K562 (cell line): ENCODE measurements at regions not wholly inside any gene's neighbourhood (a gene's known extent, or its start where the extent isn't known, plus 50 kb on each side); places are given as distances from the start of the nearest gene placed in this dataset.

Experiments used
- ATAC-seq: fragments of 200-7000 bp; cut with Tn5 transposase; 3 replicates; pipeline ENCODE4 v1.9.1; 2020; ENCODE audit warnings: moderate library complexity
- BruUV-seq: library from RNA; stranded (reverse); fragments of 400-500 nt; replicated peaks from 2 replicates; lab custom pipeline; 2021; lab: Mats Ljungman, UMichigan
- CTCF ChIA-PET: fragments of 300-600 bp; formaldehyde crosslinking; extraction: SDS; loops from one replicate; lab custom pipeline; 2021; ENCODE audit warnings: low intra/inter-chr PET ratio; lab: Yijun Ruan, JAX
- POLR2A ChIA-PET: fragments of 300-600, 350-650 bp; sonication (Branson Sonifier 250); formaldehyde crosslinking; extraction: SDS; loops from one replicate; lab custom pipeline; 2021; ENCODE audit warnings: antibody characterized with exemption, inconsistent platforms; lab: Yijun Ruan, JAX
- DNase-seq, 4 experiments: peaks; one replicate each; pipeline versions ENCODE4 v3.0.0 to v3.0.0-alpha.2; 2011 to 2018; ENCODE audit warnings: low spot score in 3 of 4, mixed read lengths in 3 of 4; ENCODE audit errors: extremely low read depth in 1 of 4
- FAIRE-seq: peaks from 2 replicates; lab custom pipeline; 2011; peaks lifted over from hg19 to GRCh38; lab: Jason Lieb, UNC
- H2AFZ ChIP-seq: 2 replicates; pipeline ENCODE4 v1.6.0; 2011; ENCODE audit warnings: low read depth, low read length, control low read depth, inconsistent platforms
- H3K27ac ChIP-seq: fragments of 200-600 bp; 3 replicates; pipeline ENCODE4 v1.8.0; 2011; ENCODE audit warnings: low read depth, mild to moderate bottlenecking, control low read depth, inconsistent platforms, low read length, moderate library complexity, mixed read lengths; ENCODE audit errors: extremely low read depth
- H3K27me3 ChIP-seq, 2 experiments: fragments of 300-600 bp in 1 of 2; 2 replicates in 1 of 2; 3 replicates in 1 of 2; pipeline versions ENCODE4 v1.6.0 to v1.8.0; 2011; ENCODE audit warnings: inconsistent platforms in 2 of 2, low read length in 2 of 2, mild to moderate bottlenecking in 1 of 2, mixed read lengths in 1 of 2, moderate library complexity in 1 of 2; ENCODE audit not compliant: control insufficient read depth in 2 of 2, insufficient read depth in 2 of 2
- H3K36me3 ChIP-seq: fragments of 300-600 bp; 3 replicates; pipeline ENCODE4 v1.8.0; 2011; ENCODE audit warnings: mild to moderate bottlenecking, low read length, inconsistent platforms; ENCODE audit not compliant: control insufficient read depth, insufficient read depth
- H3K4me1 ChIP-seq, 2 experiments: fragments of 200-600 bp in 1 of 2; replicated peaks in 1 of 2; 2 replicates in 1 of 2; 3 replicates in 1 of 2; pipeline versions ENCODE4 v1.5.1 to v1.8.0; 2011; ENCODE audit warnings: inconsistent platforms in 2 of 2, low read length in 2 of 2, mild to moderate bottlenecking in 1 of 2, mixed read lengths in 1 of 2, moderate library complexity in 1 of 2; ENCODE audit not compliant: control insufficient read depth in 2 of 2, insufficient read depth in 2 of 2
- H3K4me2 ChIP-seq: 2 replicates; pipeline ENCODE4 v1.6.1; 2011; ENCODE audit warnings: low read length, control low read depth, inconsistent platforms, mixed read lengths; ENCODE audit not compliant: insufficient read depth
- H3K4me3 ChIP-seq: fragments of 200-600 bp; sonication (generic), shearing (Covaris generic); 2 replicates; pipeline ENCODE4 v1.5.1; 2016; ENCODE audit warnings: control low read depth, inconsistent platforms
- H3K79me2 ChIP-seq: fragments of 200-600 bp; 3 replicates; pipeline ENCODE4 v1.8.0; 2011; ENCODE audit warnings: low read length, inconsistent platforms; ENCODE audit not compliant: control insufficient read depth, insufficient read depth
- H3K9ac ChIP-seq, 2 experiments: 2 replicates each; pipeline versions ENCODE4 v1.6.0 to v1.6.1; 2011; ENCODE audit warnings: low read depth in 2 of 2, low read length in 2 of 2, control low read depth in 1 of 2, inconsistent platforms in 1 of 2, mild to moderate bottlenecking in 1 of 2, mixed read lengths in 1 of 2; ENCODE audit not compliant: insufficient read depth in 1 of 2
- H3K9me1 ChIP-seq: one replicate; pipeline ENCODE4 v1.6.0; 2011; ENCODE audit warnings: inconsistent platforms, mild to moderate bottlenecking, low read length, moderate library complexity; ENCODE audit not compliant: control insufficient read depth, insufficient read depth
- H3K9me3 ChIP-seq: replicated peaks from 2 replicates; pipeline ENCODE4 v1.5.1; 2011; ENCODE audit warnings: low read depth, low read length, inconsistent platforms; ENCODE audit not compliant: control insufficient read depth, insufficient read depth
- H4K20me1 ChIP-seq: replicated peaks from 2 replicates; pipeline ENCODE4 v1.6.1; 2011; ENCODE audit warnings: low read length, inconsistent platforms, mixed read lengths; ENCODE audit not compliant: control insufficient read depth, insufficient read depth
- GATAD2A ChIP-seq: fragments of 450-650 bp; IDR thresholded peaks from 2 replicates; pipeline ENCODE4 v1.6.1; 2017
- L3MBTL2 ChIP-seq: fragments of 450-650 bp; IDR thresholded peaks from 2 replicates; pipeline ENCODE4 v1.6.1; 2016; ENCODE audit warnings: mild to moderate bottlenecking, moderate library complexity
- MED1 ChIP-seq: sonication (generic); formaldehyde crosslinking; IDR thresholded peaks from 2 replicates; pipeline ENCODE4 v1.8.1; 2023; ENCODE audit warnings: missing genetic modification reagents, borderline replicate concordance
- RHOXF2B ChIP-seq: fragments of 250-450 bp; sonication (Bioruptor Pico); conservative IDR thresholded peaks from 2 replicates; pipeline ENCODE4 v1.5.1; 2021
- SMAD3 ChIP-seq: fragments of 450-650 bp; formaldehyde crosslinking; conservative IDR thresholded peaks from 2 replicates; pipeline ENCODE4 v1.4.0; 2020; ENCODE audit warnings: mild to moderate bottlenecking
- ZNF445 ChIP-seq: fragments of 250-450 bp; sonication (Bioruptor Pico); IDR thresholded peaks from 2 replicates; pipeline ENCODE4 v1.4.0; 2020; ENCODE audit warnings: low read depth, mild to moderate bottlenecking, moderate library complexity
- ZNF583 ChIP-seq: fragments of 250-450 bp; sonication (Bioruptor Pico); IDR thresholded peaks from 2 replicates; pipeline ENCODE4 v1.4.0; 2020
- WGBS: fragments of 100-300 bp; shearing (Covaris generic); methylation state at CpG from one replicate; pipeline ENCODE4 v1.1.6; 2016; ENCODE audit warnings: low coverage, mixed read lengths; ENCODE audit not compliant: insufficient coverage; ENCODE audit errors: missing lambda C conversion rate; 5-methylcytosine and 5-hydroxymethylcytosine counted together
- in situ Hi-C: fragments of 300-500 bp; cut with MboI; formaldehyde crosslinking; loops from 4 replicates; pipeline ENCODE4 v1.15.0; 2018; ENCODE audit warnings: inconsistent platforms, mixed read lengths
- intact Hi-C: fragments of 100-400 bp; cut with micrococcal nuclease; formaldehyde crosslinking; loops from 2 replicates; pipeline ENCODE4 v1.14.2; 2022
- TF ChIP-seq, protein P1 (sequence below): fragments of 200-800 bp; sonication (Bioruptor generic); IDR thresholded peaks from 2 replicates; pipeline ENCODE4 v1.6.1; 2017; ENCODE audit warnings: missing genetic modification characterization, missing compliant biosample characterization
- TF ChIP-seq, protein P2 (sequence below): fragments of 450-650 bp; formaldehyde crosslinking; conservative IDR thresholded peaks from 2 replicates; pipeline ENCODE4 v1.4.0; 2022; ENCODE audit warnings: mild to moderate bottlenecking, missing genetic modification characterization
- TF ChIP-seq, protein P3 (sequence below): fragments of 250-450 bp; sonication (Bioruptor Pico); IDR thresholded peaks from 2 replicates; pipeline ENCODE4 v1.8.0; 2021; ENCODE audit warnings: moderate library complexity, mild to moderate bottlenecking, inconsistent platforms
- TF ChIP-seq, protein P4 (sequence below): fragments of 200-800 bp; sonication (Bioruptor generic); IDR thresholded peaks from 2 replicates; pipeline ENCODE4 v1.6.1; 2016; ENCODE audit warnings: missing genetic modification characterization, missing compliant biosample characterization
- TF ChIP-seq, protein P5 (sequence below): fragments of 250-450 bp; sonication (Bioruptor Pico); IDR thresholded peaks from 2 replicates; pipeline ENCODE4 v1.8.0; 2022; ENCODE audit warnings: inconsistent platforms

DNA sequence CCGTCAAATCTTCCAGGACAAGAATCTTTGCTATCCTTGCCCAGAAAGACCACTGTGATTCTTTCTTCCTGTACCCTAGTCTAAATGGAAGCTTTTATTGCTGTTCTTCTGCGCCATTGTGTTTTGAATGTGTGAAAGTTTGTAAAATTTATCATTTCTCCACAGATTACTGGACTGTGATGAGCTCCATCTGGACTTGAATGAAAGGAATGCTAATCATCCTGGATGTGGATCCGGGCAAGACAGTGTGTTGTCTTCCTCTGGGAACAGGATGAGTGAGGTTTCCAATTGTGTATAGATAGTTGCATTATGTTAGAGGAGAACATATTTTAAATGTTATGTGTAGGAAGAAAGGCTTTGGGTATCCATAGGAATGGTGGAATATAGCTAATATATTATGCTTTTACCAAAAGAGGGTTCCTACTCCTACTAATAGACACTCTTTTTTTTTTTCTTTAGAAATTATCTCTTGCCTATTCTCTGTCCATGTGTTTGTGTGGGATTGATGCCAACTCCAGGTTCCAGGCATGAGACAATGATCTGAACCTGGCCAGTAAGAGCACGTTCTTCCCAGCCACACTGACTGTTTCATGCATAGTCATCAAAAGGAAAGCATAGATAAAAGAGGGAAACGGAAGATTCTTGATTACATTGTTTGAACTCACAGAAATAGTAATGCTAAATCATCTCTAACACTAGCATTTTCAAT is 803.6 kb upstream of the ADGRL3 start (continued):
- TF ChIP-seq, protein P1, sequence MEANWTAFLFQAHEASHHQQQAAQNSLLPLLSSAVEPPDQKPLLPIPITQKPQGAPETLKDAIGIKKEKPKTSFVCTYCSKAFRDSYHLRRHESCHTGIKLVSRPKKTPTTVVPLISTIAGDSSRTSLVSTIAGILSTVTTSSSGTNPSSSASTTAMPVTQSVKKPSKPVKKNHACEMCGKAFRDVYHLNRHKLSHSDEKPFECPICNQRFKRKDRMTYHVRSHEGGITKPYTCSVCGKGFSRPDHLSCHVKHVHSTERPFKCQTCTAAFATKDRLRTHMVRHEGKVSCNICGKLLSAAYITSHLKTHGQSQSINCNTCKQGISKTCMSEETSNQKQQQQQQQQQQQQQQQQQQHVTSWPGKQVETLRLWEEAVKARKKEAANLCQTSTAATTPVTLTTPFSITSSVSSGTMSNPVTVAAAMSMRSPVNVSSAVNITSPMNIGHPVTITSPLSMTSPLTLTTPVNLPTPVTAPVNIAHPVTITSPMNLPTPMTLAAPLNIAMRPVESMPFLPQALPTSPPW (CRISPR knock-in tag), result no peak
- TF ChIP-seq, protein P2, sequence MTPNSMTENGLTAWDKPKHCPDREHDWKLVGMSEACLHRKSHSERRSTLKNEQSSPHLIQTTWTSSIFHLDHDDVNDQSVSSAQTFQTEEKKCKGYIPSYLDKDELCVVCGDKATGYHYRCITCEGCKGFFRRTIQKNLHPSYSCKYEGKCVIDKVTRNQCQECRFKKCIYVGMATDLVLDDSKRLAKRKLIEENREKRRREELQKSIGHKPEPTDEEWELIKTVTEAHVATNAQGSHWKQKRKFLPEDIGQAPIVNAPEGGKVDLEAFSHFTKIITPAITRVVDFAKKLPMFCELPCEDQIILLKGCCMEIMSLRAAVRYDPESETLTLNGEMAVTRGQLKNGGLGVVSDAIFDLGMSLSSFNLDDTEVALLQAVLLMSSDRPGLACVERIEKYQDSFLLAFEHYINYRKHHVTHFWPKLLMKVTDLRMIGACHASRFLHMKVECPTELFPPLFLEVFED, result no peak
- no peak for TF ChIP-seq RHOXF2B
- TF ChIP-seq ZNF583 (CRISPR knock-in tag), result no peak
- TF ChIP-seq L3MBTL2, result no peak
- no peak for TF ChIP-seq SMAD3 (CRISPR knock-in tag)
- TF ChIP-seq, protein P3, sequence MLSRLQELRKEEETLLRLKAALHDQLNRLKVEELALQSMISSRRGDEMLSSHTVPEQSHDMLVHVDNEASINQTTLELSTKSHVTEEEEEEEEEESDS, result no peak

DNA sequence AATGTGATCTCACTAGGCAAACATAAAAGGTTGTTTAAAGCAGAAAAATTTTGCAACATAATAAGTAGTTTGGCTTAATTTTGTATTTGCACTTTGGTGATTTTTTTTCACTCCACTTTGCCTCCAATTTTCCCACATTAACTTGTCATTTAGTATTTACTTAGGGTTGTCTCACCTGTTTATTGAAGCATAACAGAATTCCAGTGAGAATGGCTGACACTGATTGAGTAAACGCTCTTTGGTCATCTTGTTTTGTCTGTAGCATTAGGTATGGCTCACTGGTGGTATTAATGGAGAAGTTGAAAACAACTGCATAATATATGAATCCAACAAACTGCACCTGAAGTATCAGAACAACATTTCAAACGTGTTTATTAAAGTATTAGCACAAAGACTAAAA is 799.5 kb upstream of the ADGRL3 start:
- DNase-seq (no peak), ATAC-seq (no peak), FAIRE-seq (no peak)
- 0% methylated on average over 2 of the region's 2 CpGs for WGBS
- no peaks in the 10 kb centered on the region for H3K9me1 ChIP-seq
- intact Hi-C loops (no loop called here), in situ Hi-C loops (no loop called here)
- no peak overlapping the region for H3K27ac ChIP-seq
- no peak overlapping the region for H3K4me3 ChIP-seq
- no peaks in the 10 kb centered on the region for H3K36me3 ChIP-seq
- no peaks in the 10 kb centered on the region for H4K20me1 ChIP-seq
- no peaks in the 10 kb centered on the region for H3K79me2 ChIP-seq
- BruUV-seq, result no TSS peak
- no peak overlapping the region for H3K9ac ChIP-seq
- H3K4me2 ChIP-seq, result no peak overlapping the region
- H3K4me1 ChIP-seq, result no peaks in the 10 kb centered on the region
- no peak overlapping the region for H2AFZ ChIP-seq
- no peaks in the 10 kb centered on the region for H3K27me3 ChIP-seq
- TF ChIP-seq ZNF445 (CRISPR knock-in tag) (no peak), MED1 (CRISPR knock-in tag) (no peak), GATAD2A (no peak)
- TF ChIP-seq, protein P4, sequence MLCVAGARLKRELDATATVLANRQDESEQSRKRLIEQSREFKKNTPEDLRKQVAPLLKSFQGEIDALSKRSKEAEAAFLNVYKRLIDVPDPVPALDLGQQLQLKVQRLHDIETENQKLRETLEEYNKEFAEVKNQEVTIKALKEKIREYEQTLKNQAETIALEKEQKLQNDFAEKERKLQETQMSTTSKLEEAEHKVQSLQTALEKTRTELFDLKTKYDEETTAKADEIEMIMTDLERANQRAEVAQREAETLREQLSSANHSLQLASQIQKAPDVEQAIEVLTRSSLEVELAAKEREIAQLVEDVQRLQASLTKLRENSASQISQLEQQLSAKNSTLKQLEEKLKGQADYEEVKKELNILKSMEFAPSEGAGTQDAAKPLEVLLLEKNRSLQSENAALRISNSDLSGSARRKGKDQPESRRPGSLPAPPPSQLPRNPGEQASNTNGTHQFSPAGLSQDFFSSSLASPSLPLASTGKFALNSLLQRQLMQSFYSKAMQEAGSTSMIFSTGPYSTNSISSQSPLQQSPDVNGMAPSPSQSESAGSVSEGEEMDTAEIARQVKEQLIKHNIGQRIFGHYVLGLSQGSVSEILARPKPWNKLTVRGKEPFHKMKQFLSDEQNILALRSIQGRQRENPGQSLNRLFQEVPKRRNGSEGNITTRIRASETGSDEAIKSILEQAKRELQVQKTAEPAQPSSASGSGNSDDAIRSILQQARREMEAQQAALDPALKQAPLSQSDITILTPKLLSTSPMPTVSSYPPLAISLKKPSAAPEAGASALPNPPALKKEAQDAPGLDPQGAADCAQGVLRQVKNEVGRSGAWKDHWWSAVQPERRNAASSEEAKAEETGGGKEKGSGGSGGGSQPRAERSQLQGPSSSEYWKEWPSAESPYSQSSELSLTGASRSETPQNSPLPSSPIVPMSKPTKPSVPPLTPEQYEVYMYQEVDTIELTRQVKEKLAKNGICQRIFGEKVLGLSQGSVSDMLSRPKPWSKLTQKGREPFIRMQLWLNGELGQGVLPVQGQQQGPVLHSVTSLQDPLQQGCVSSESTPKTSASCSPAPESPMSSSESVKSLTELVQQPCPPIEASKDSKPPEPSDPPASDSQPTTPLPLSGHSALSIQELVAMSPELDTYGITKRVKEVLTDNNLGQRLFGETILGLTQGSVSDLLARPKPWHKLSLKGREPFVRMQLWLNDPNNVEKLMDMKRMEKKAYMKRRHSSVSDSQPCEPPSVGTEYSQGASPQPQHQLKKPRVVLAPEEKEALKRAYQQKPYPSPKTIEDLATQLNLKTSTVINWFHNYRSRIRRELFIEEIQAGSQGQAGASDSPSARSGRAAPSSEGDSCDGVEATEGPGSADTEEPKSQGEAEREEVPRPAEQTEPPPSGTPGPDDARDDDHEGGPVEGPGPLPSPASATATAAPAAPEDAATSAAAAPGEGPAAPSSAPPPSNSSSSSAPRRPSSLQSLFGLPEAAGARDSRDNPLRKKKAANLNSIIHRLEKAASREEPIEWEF (CRISPR knock-in tag), result no peak
- TF ChIP-seq, protein P5, sequence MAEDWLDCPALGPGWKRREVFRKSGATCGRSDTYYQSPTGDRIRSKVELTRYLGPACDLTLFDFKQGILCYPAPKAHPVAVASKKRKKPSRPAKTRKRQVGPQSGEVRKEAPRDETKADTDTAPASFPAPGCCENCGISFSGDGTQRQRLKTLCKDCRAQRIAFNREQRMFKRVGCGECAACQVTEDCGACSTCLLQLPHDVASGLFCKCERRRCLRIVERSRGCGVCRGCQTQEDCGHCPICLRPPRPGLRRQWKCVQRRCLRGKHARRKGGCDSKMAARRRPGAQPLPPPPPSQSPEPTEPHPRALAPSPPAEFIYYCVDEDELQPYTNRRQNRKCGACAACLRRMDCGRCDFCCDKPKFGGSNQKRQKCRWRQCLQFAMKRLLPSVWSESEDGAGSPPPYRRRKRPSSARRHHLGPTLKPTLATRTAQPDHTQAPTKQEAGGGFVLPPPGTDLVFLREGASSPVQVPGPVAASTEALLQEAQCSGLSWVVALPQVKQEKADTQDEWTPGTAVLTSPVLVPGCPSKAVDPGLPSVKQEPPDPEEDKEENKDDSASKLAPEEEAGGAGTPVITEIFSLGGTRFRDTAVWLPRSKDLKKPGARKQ (CRISPR knock-in tag), result no peak
- ChIA-PET POLR2A (no interaction called here), CTCF (no interaction called here)
- no peaks in the 10 kb centered on the region for H3K9me3 ChIP-seq
